HEK293 (cell line): ENCODE measurements at regions not wholly inside any gene's neighbourhood (a gene's known extent, or its start where the extent isn't known, plus 50 kb on each side); places are given as distances from the start of the nearest gene placed in this dataset.

Experiments used
- CTCF ChIA-PET: fragments of 350-600 bp; formaldehyde crosslinking; extraction: SDS; loops from one replicate; lab custom pipeline; 2021; ENCODE audit warnings: antibody characterized with exemption; lab: Yijun Ruan, JAX
- POLR2A ChIA-PET: fragments of 300-600 bp; formaldehyde crosslinking; extraction: SDS; loops from one replicate; lab custom pipeline; 2020; ENCODE audit warnings: antibody characterized with exemption, inconsistent platforms; lab: Yijun Ruan, JAX
- H3K27ac ChIP-seq: fragments of 200-500 bp; sonication (Bioruptor generic); 2 replicates; pipeline ENCODE4 v1.5.1; 2014; ENCODE audit warnings: low read depth, low read length, control low read depth, inconsistent platforms; ENCODE audit errors: extremely low read depth
- H3K36me3 ChIP-seq, 2 experiments: fragments of 200-500 bp in 1 of 2; sonication (Bioruptor generic) in 1 of 2; 1 replicate in 1 of 2; 2 replicates in 1 of 2; pipeline ENCODE4 v1.5.1; 2014 to 2017; ENCODE audit warnings: inconsistent platforms in 2 of 2, low read length in 2 of 2; ENCODE audit not compliant: control insufficient read depth in 2 of 2, insufficient read depth in 1 of 2
- H3K4me1 ChIP-seq: fragments of 200-500 bp; sonication (Bioruptor generic); 2 replicates; pipeline ENCODE4 v1.5.1; 2014; ENCODE audit warnings: mild to moderate bottlenecking, low read length, inconsistent platforms; ENCODE audit not compliant: control insufficient read depth, insufficient read depth
- H3K4me3 ChIP-seq: 2 replicates; pipeline ENCODE4 v1.5.1; 2011; ENCODE audit warnings: low read depth, mild to moderate bottlenecking, control low read depth, low read length, moderate library complexity
- H3K9me3 ChIP-seq: fragments of 200-500 bp; sonication (Bioruptor generic); 2 replicates; pipeline ENCODE4 v1.5.1; 2014; ENCODE audit warnings: low read depth, low read length, inconsistent platforms; ENCODE audit not compliant: control insufficient read depth, insufficient read depth
- GFI1B ChIP-seq: fragments of 450-650 bp; formaldehyde crosslinking; IDR thresholded peaks from 2 replicates; pipeline ENCODE4 v1.5.1; 2016; ENCODE audit warnings: missing biosample characterization, missing genetic modification characterization
- HOXD13 ChIP-seq: sonication (generic); formaldehyde crosslinking; IDR thresholded peaks from 2 replicates; pipeline ENCODE4 v1.8.0; 2022; ENCODE audit warnings: missing genetic modification reagents, borderline replicate concordance
- MZF1 ChIP-seq: fragments of 450-650 bp; formaldehyde crosslinking; IDR thresholded peaks from 2 replicates; pipeline ENCODE4 v1.5.1; 2017; ENCODE audit warnings: missing biosample characterization, missing genetic modification characterization, borderline replicate concordance
- PRDM1 ChIP-seq: fragments of 450-650 bp; formaldehyde crosslinking; IDR thresholded peaks from 2 replicates; pipeline ENCODE4; 2016; ENCODE audit warnings: missing biosample characterization, missing genetic modification characterization
- SETDB1 ChIP-seq: IDR thresholded peaks from one replicate; pipeline ENCODE4 v1.6.1; 2017; ENCODE audit warnings: mild to moderate bottlenecking, low read length, moderate library complexity, mixed read lengths; ENCODE audit not compliant: insufficient read length
- WT1 ChIP-seq: fragments of 450-650 bp; formaldehyde crosslinking; IDR thresholded peaks from 2 replicates; pipeline ENCODE4 v1.5.1; 2016; ENCODE audit warnings: missing biosample characterization, missing genetic modification characterization
- ZBTB1 ChIP-seq: fragments of 450-650 bp; formaldehyde crosslinking; IDR thresholded peaks from 2 replicates; pipeline ENCODE4 v1.5.1; 2016; ENCODE audit warnings: missing biosample characterization, missing genetic modification characterization
- ZFP37 ChIP-seq: fragments of 450-650 bp; formaldehyde crosslinking; IDR thresholded peaks from 2 replicates; pipeline ENCODE4 v1.5.1; 2016; ENCODE audit warnings: missing biosample characterization, missing genetic modification characterization
- ZNF114 ChIP-seq: fragments of 450-650 bp; formaldehyde crosslinking; IDR thresholded peaks from 2 replicates; pipeline ENCODE4 v1.5.0; 2017; ENCODE audit warnings: missing biosample characterization, missing genetic modification characterization
- ZNF155 ChIP-seq: fragments of 450-650 bp; formaldehyde crosslinking; IDR thresholded peaks from 2 replicates; pipeline ENCODE4 v1.5.1; 2016; ENCODE audit warnings: missing biosample characterization, missing genetic modification characterization
- ZNF157 ChIP-seq: fragments of 450-650 bp; formaldehyde crosslinking; IDR thresholded peaks from 2 replicates; pipeline ENCODE4 v1.5.1; 2016; ENCODE audit warnings: missing biosample characterization, missing genetic modification characterization
- ZNF214 ChIP-seq: fragments of 450-650 bp; formaldehyde crosslinking; IDR thresholded peaks from 2 replicates; pipeline ENCODE4 v1.5.1; 2017; ENCODE audit warnings: missing biosample characterization, mild to moderate bottlenecking, missing genetic modification characterization, borderline replicate concordance
- ZNF416 ChIP-seq: fragments of 450-650 bp; formaldehyde crosslinking; IDR thresholded peaks from 2 replicates; pipeline ENCODE4 v1.5.1; 2016; ENCODE audit warnings: missing biosample characterization, missing genetic modification characterization
- ZNF610 ChIP-seq: fragments of 450-650 bp; formaldehyde crosslinking; IDR thresholded peaks from 2 replicates; pipeline ENCODE4 v1.5.1; 2016; ENCODE audit warnings: missing biosample characterization, missing genetic modification characterization, borderline replicate concordance
- ZNF843 ChIP-seq: fragments of 450-650 bp; formaldehyde crosslinking; IDR thresholded peaks from 2 replicates; pipeline ENCODE4 v1.5.1; 2016; ENCODE audit warnings: missing biosample characterization, missing genetic modification characterization
- TF ChIP-seq, protein P1 (sequence below): fragments of 450-650 bp; formaldehyde crosslinking; optimal IDR thresholded peaks from 2 replicates; pipeline ENCODE3; 2016; ENCODE audit warnings: missing biosample characterization, mild to moderate bottlenecking, missing genetic modification characterization
- TF ChIP-seq, protein P2 (sequence below): fragments of 450-650 bp; formaldehyde crosslinking; IDR thresholded peaks from 2 replicates; pipeline ENCODE4 v1.5.1; 2016; ENCODE audit warnings: missing biosample characterization, missing genetic modification characterization, borderline replicate concordance
- TF ChIP-seq, protein P3 (sequence below): fragments of 450-650 bp; formaldehyde crosslinking; IDR thresholded peaks from 2 replicates; pipeline ENCODE4 v1.5.1; 2016; ENCODE audit warnings: missing biosample characterization, missing genetic modification characterization, low read depth
- TF ChIP-seq, protein P4 (sequence below): fragments of 450-650 bp; formaldehyde crosslinking; IDR thresholded peaks from 2 replicates; pipeline ENCODE4 v1.5.1; 2017; ENCODE audit warnings: missing biosample characterization, missing genetic modification characterization

DNA sequence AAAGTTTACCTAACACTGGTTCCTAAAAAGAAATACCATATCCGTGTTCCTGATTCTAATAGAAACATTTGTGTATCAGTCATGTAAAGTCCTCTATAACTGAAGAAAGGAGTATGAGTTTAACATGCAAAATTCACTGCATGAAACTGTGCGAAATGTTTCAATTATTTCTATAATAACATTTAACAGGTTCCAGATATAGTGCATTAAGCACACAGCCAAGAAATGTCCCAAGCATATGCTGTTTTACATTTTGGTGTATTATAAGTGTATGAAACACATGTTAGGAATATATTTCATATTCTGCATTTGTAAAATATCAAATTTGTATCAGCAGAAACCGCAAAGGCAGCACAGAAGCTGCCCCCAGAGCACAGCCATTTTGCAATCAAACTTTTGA lies 764.9 kb downstream of the KCNJ2 start:
- ChIA-PET POLR2A (no interaction called here), CTCF (no interaction called here)
- Histone ChIP-seq H3K4me3 (no peak overlapping the region), H3K4me1 (no peaks in the 10 kb centered on the region), H3K36me3 (no peaks in the 10 kb centered on the region), H3K27ac (no peak overlapping the region), H3K9me3 (no peaks in the 10 kb centered on the region)
- TF ChIP-seq ZNF843 (tag by site-specific recombination) (no peak), ZNF114 (tag by site-specific recombination) (no peak)
- TF ChIP-seq, protein P1, sequence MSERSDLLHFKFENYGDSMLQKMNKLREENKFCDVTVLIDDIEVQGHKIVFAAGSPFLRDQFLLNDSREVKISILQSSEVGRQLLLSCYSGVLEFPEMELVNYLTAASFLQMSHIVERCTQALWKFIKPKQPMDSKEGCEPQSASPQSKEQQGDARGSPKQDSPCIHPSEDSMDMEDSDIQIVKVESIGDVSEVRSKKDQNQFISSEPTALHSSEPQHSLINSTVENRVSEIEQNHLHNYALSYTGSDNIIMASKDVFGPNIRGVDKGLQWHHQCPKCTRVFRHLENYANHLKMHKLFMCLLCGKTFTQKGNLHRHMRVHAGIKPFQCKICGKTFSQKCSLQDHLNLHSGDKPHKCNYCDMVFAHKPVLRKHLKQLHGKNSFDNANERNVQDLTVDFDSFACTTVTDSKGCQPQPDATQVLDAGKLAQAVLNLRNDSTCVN (tag by site-specific recombination) = no peak
- TF ChIP-seq, protein P2, sequence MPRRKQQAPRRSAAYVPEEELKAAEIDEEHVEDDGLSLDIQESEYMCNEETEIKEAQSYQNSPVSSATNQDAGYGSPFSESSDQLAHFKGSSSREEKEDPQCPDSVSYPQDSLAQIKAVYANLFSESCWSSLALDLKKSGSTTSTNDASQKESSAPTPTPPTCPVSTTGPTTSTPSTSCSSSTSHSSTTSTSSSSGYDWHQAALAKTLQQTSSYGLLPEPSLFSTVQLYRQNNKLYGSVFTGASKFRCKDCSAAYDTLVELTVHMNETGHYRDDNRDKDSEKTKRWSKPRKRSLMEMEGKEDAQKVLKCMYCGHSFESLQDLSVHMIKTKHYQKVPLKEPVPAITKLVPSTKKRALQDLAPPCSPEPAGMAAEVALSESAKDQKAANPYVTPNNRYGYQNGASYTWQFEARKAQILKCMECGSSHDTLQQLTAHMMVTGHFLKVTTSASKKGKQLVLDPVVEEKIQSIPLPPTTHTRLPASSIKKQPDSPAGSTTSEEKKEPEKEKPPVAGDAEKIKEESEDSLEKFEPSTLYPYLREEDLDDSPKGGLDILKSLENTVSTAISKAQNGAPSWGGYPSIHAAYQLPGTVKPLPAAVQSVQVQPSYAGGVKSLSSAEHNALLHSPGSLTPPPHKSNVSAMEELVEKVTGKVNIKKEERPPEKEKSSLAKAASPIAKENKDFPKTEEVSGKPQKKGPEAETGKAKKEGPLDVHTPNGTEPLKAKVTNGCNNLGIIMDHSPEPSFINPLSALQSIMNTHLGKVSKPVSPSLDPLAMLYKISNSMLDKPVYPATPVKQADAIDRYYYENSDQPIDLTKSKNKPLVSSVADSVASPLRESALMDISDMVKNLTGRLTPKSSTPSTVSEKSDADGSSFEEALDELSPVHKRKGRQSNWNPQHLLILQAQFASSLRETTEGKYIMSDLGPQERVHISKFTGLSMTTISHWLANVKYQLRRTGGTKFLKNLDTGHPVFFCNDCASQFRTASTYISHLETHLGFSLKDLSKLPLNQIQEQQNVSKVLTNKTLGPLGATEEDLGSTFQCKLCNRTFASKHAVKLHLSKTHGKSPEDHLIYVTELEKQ = no peak
- TF ChIP-seq, protein P3, sequence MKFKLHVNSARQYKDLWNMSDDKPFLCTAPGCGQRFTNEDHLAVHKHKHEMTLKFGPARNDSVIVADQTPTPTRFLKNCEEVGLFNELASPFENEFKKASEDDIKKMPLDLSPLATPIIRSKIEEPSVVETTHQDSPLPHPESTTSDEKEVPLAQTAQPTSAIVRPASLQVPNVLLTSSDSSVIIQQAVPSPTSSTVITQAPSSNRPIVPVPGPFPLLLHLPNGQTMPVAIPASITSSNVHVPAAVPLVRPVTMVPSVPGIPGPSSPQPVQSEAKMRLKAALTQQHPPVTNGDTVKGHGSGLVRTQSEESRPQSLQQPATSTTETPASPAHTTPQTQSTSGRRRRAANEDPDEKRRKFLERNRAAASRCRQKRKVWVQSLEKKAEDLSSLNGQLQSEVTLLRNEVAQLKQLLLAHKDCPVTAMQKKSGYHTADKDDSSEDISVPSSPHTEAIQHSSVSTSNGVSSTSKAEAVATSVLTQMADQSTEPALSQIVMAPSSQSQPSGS = no peak

DNA sequence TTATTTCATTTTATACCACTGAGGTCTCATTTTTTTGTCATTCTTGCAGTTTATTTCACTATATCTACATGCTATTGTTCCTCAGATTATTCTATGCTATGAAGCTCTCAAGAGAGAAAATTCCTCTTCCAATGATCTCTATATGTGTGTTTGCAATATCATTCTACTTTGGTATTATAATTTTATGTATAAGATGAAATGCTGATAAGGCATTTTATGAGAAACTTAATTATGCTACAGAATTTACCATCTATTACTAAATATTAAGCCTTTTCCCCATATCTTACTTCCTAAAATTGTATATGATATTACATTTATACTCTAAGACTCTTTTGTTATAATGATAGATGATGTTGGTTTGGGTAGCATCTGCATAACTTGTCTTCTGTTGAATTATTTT lies 765.5 kb downstream of the KCNJ2 start:
- Histone ChIP-seq H3K4me3 (no peak overlapping the region), H3K9me3 (no peaks in the 10 kb centered on the region), H3K4me1 (no peaks in the 10 kb centered on the region), H3K36me3 (no peaks in the 10 kb centered on the region), H3K27ac (no peak overlapping the region)
- ChIA-PET CTCF (interaction anchor here (0.7 kb wide), 1 partner anchor 594 kb away, joined by 3 read pairs; no protein-coding TSS in a partner anchor), POLR2A (no interaction called here)
- TF ChIP-seq PRDM1 (tag by site-specific recombination) (no peak), ZNF214 (no peak), ZNF155 (tag by site-specific recombination) (no peak), ZNF416 (tag by site-specific recombination) (no peak), HOXD13 (no peak), ZFP37 (tag by site-specific recombination) (no peak), GFI1B (tag by site-specific recombination) (no peak), ZBTB1 (no peak), MZF1 (tag by site-specific recombination) (no peak), SETDB1 (no peak), WT1 (tag by site-specific recombination) (no peak), ZNF157 (tag by site-specific recombination) (no peak), ZNF610 (tag by site-specific recombination) (no peak)
- TF ChIP-seq, protein P4, sequence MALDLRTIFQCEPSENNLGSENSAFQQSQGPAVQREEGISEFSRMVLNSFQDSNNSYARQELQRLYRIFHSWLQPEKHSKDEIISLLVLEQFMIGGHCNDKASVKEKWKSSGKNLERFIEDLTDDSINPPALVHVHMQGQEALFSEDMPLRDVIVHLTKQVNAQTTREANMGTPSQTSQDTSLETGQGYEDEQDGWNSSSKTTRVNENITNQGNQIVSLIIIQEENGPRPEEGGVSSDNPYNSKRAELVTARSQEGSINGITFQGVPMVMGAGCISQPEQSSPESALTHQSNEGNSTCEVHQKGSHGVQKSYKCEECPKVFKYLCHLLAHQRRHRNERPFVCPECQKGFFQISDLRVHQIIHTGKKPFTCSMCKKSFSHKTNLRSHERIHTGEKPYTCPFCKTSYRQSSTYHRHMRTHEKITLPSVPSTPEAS (tag by site-specific recombination) = no peak
